Trophoblast cell (in vitro differentiated cells and primary cell): ENCODE measurements at regions not wholly inside any gene's neighbourhood (a gene's known extent, or its start where the extent isn't known, plus 50 kb on each side); places are given as distances from the start of the nearest gene placed in this dataset.
A peak's percentile ranks its signal among the peaks of the same experiment; 100 is the strongest.

Source experiments
- DNase-seq, 2 donors: peaks; one replicate each; pipeline ENCODE4 v3.0.0-alpha.2; 2016
- H2AFZ ChIP-seq: 2 replicates; pipeline ENCODE4 v1.6.1; 2013; ENCODE audit warnings: low read length, moderate library complexity, mild to moderate bottlenecking; ENCODE audit not compliant: insufficient read depth, poor library complexity
- H2AK5ac ChIP-seq: 2 replicates; pipeline ENCODE4 v1.6.1; 2013; ENCODE audit warnings: mild to moderate bottlenecking, low read length
- H2BK120ac ChIP-seq: 2 replicates; pipeline ENCODE4 v1.6.1; 2013; ENCODE audit warnings: low read length, mild to moderate bottlenecking, moderate library complexity; ENCODE audit not compliant: insufficient read depth, poor library complexity
- H2BK12ac ChIP-seq: 2 replicates; pipeline ENCODE4 v1.6.1; 2013; ENCODE audit warnings: mild to moderate bottlenecking, low read length, moderate library complexity
- H2BK5ac ChIP-seq: 2 replicates; pipeline ENCODE4 v1.6.1; 2013; ENCODE audit warnings: low read length, low read depth, moderate library complexity, mild to moderate bottlenecking; ENCODE audit not compliant: poor library complexity
- H3K14ac ChIP-seq: 2 replicates; pipeline ENCODE4 v1.6.1; 2013; ENCODE audit warnings: mild to moderate bottlenecking, low read length
- H3K18ac ChIP-seq: 2 replicates; pipeline ENCODE4 v1.6.1; 2013; ENCODE audit warnings: mild to moderate bottlenecking, low read length
- H3K23ac ChIP-seq: 2 replicates; pipeline ENCODE4 v1.6.1; 2013; ENCODE audit warnings: low read length
- H3K27ac ChIP-seq: 2 replicates; pipeline ENCODE4 v1.5.1; 2013; ENCODE audit warnings: low read depth, mild to moderate bottlenecking, inconsistent platforms, low read length, moderate library complexity
- H3K27me3 ChIP-seq: 2 replicates; pipeline ENCODE4 v1.6.1; 2013; ENCODE audit warnings: inconsistent platforms, mild to moderate bottlenecking, low read length, moderate library complexity; ENCODE audit not compliant: insufficient read depth
- H3K36me3 ChIP-seq, 2 experiments: 1 replicate in 1 of 2; 2 replicates in 1 of 2; pipeline ENCODE4 v1.6.1; 2013; ENCODE audit warnings: low read length in 2 of 2, mild to moderate bottlenecking in 2 of 2, moderate library complexity in 1 of 2; ENCODE audit not compliant: insufficient read depth in 2 of 2, control insufficient read depth in 1 of 2
- H3K4ac ChIP-seq: 2 replicates; pipeline ENCODE4 v1.6.1; 2013; ENCODE audit warnings: low read depth, mild to moderate bottlenecking, low read length, moderate library complexity
- H3K4me1 ChIP-seq, 2 experiments: 1 replicate in 1 of 2; 2 replicates in 1 of 2; pipeline ENCODE4 v1.6.1; 2013; ENCODE audit warnings: low read length in 2 of 2, mild to moderate bottlenecking in 2 of 2, moderate library complexity in 1 of 2; ENCODE audit not compliant: insufficient read depth in 2 of 2, control insufficient read depth in 1 of 2
- H3K4me2 ChIP-seq: 2 replicates; pipeline ENCODE4 v1.6.1; 2013; ENCODE audit warnings: inconsistent platforms, mild to moderate bottlenecking, low read length, moderate library complexity
- H3K4me3 ChIP-seq: 2 replicates; pipeline ENCODE4 v1.5.1; 2013; ENCODE audit warnings: mild to moderate bottlenecking, low read depth, low read length, inconsistent platforms
- H3K79me1 ChIP-seq: one replicate; pipeline ENCODE4 v1.6.1; 2013; ENCODE audit warnings: low read length
- H3K79me2 ChIP-seq: 2 replicates; pipeline ENCODE4 v1.6.1; 2013; ENCODE audit warnings: low read length, mild to moderate bottlenecking; ENCODE audit not compliant: control insufficient read depth, insufficient read depth, poor library complexity
- H3K9ac ChIP-seq: 2 replicates; pipeline ENCODE4 v1.6.1; 2013; ENCODE audit warnings: mild to moderate bottlenecking, low read length
- H3K9me3 ChIP-seq: 2 replicates; pipeline ENCODE4 v1.6.1; 2013; ENCODE audit warnings: low read depth, mild to moderate bottlenecking, control low read depth, inconsistent platforms, low read length; ENCODE audit not compliant: insufficient read depth
- H4K12ac ChIP-seq: 2 replicates; pipeline ENCODE4 v1.6.1; 2013; ENCODE audit warnings: low read depth, mild to moderate bottlenecking, low read length, moderate library complexity
- H4K8ac ChIP-seq: 2 replicates; pipeline ENCODE4 v1.6.1; 2013; ENCODE audit warnings: low read depth, mild to moderate bottlenecking, low read length, moderate library complexity
- H4K91ac ChIP-seq: one replicate; pipeline ENCODE4 v1.6.1; 2013; ENCODE audit warnings: low read depth, mild to moderate bottlenecking, low read length, moderate library complexity
- WGBS: extraction: QIAGEN DNeasy Blood & Tissue Kit; methylation state at CpG from one replicate; pipeline ENCODE4 v1.1.7; 2013; ENCODE audit warnings: missing lambda C conversion rate; ENCODE audit not compliant: insufficient read length, insufficient coverage; ENCODE audit errors: extremely low coverage; 5-methylcytosine and 5-hydroxymethylcytosine counted together

- no CpG with 5 or more reads among the region's 5 CpGs for WGBS
- no peak overlapping the region for H4K91ac ChIP-seq
- H3K36me3 ChIP-seq = no peaks in the 10 kb centered on the region
- no peak overlapping the region for H2AFZ ChIP-seq
- H3K4me3 ChIP-seq = no peak overlapping the region
- H3K9me3 ChIP-seq = no peaks in the 10 kb centered on the region
- no peak overlapping the region for H2BK120ac ChIP-seq
- H3K4ac ChIP-seq = no peak overlapping the region
- H3K14ac ChIP-seq = no peak overlapping the region
- no peak overlapping the region for H2BK5ac ChIP-seq
- H3K79me2 ChIP-seq = no peaks in the 10 kb centered on the region
- H3K4me1 ChIP-seq = no peaks in the 10 kb centered on the region
- no peak overlapping the region for H3K27ac ChIP-seq
- H3K4me2 ChIP-seq = no peak overlapping the region
- no peaks in the 10 kb centered on the region for H3K79me1 ChIP-seq
- no peak overlapping the region for H3K23ac ChIP-seq
- no peak overlapping the region for H4K12ac ChIP-seq
- no peak overlapping the region for H4K8ac ChIP-seq
- H3K9ac ChIP-seq = no peak overlapping the region
- no peak overlapping the region for H3K18ac ChIP-seq
- H2AK5ac ChIP-seq = no peak overlapping the region
- no peak overlapping the region for H2BK12ac ChIP-seq
- no peaks in the 10 kb centered on the region for H3K27me3 ChIP-seq
- no peak for DNase-seq
Observed at GRCh38 chr9:16085167-16085726, 532.4 kb downstream of the CCDC171 start.

GRCh38 chr9:16090907-16091629, 538.2 kb downstream of the CCDC171 start:
- no peak overlapping the region for H3K27ac ChIP-seq
- H3K27me3 ChIP-seq = no peaks in the 10 kb centered on the region
- no peak overlapping the region for H2BK120ac ChIP-seq
- WGBS = no CpG with 5 or more reads among the region's 3 CpGs
- no peak overlapping the region for H4K91ac ChIP-seq
- no peak overlapping the region for H4K12ac ChIP-seq
- H2BK5ac ChIP-seq = no peak overlapping the region
- H4K8ac ChIP-seq = no peak overlapping the region
- no peaks in the 10 kb centered on the region for H3K79me1 ChIP-seq
- no peak overlapping the region for H3K9ac ChIP-seq
- H2AK5ac ChIP-seq = no peak overlapping the region
- peak in 1 of 2 donors; percentile 7 for DNase-seq
- H3K4me1 ChIP-seq = peaks cover 0 to 3% of the 10 kb centered on the region in 2 experiments
- H3K4me2 ChIP-seq = no peak overlapping the region
- H3K18ac ChIP-seq = no peak overlapping the region
- H3K4ac ChIP-seq = no peak overlapping the region
- no peak overlapping the region for H3K14ac ChIP-seq
- no peak overlapping the region for H3K23ac ChIP-seq
- no peaks in the 10 kb centered on the region for H3K36me3 ChIP-seq
- H3K4me3 ChIP-seq = no peak overlapping the region
- H3K9me3 ChIP-seq = no peaks in the 10 kb centered on the region
- no peak overlapping the region for H2BK12ac ChIP-seq
- H2AFZ ChIP-seq = no peak overlapping the region
- no peaks in the 10 kb centered on the region for H3K79me2 ChIP-seq

- H2BK12ac ChIP-seq = no peak overlapping the region
- H3K9me3 ChIP-seq = no peaks in the 10 kb centered on the region
- H2BK120ac ChIP-seq = no peak overlapping the region
- H3K79me2 ChIP-seq = no peaks in the 10 kb centered on the region
- no peak overlapping the region for H3K18ac ChIP-seq
- DNase-seq = no peak
- WGBS = no CpG with 5 or more reads among the region's 12 CpGs
- H3K36me3 ChIP-seq = no peaks in the 10 kb centered on the region
- H3K9ac ChIP-seq = no peak overlapping the region
- H3K4me3 ChIP-seq = no peak overlapping the region
- no peaks in the 10 kb centered on the region for H3K27me3 ChIP-seq
- no peak overlapping the region for H4K12ac ChIP-seq
- no peaks in the 10 kb centered on the region for H3K79me1 ChIP-seq
- H3K4me2 ChIP-seq = no peak overlapping the region
- no peak overlapping the region for H3K27ac ChIP-seq
- peaks cover 0 to 3% of the 10 kb centered on the region in 2 experiments for H3K4me1 ChIP-seq
- H3K4ac ChIP-seq = no peak overlapping the region
- H2AK5ac ChIP-seq = no peak overlapping the region
- H4K8ac ChIP-seq = no peak overlapping the region
- no peak overlapping the region for H3K23ac ChIP-seq
- H4K91ac ChIP-seq = no peak overlapping the region
- H2AFZ ChIP-seq = no peak overlapping the region
- H3K14ac ChIP-seq = no peak overlapping the region
- no peak overlapping the region for H2BK5ac ChIP-seq
Observed at GRCh38 chr9:16092142-16093091, 539.6 kb downstream of the CCDC171 start.

GRCh38 chr9:16098306-16098705, 545.5 kb downstream of the CCDC171 start:
- H2BK12ac ChIP-seq = no peak overlapping the region
- no peaks in the 10 kb centered on the region for H3K36me3 ChIP-seq
- H3K4ac ChIP-seq = no peak overlapping the region
- H2AK5ac ChIP-seq = no peak overlapping the region
- H3K4me3 ChIP-seq = no peak overlapping the region
- H2BK5ac ChIP-seq = no peak overlapping the region
- no peak overlapping the region for H3K14ac ChIP-seq
- H3K4me2 ChIP-seq = no peak overlapping the region
- no peak for DNase-seq
- H2BK120ac ChIP-seq = no peak overlapping the region
- no peaks in the 10 kb centered on the region for H3K27me3 ChIP-seq
- H3K4me1 ChIP-seq = no peaks in the 10 kb centered on the region
- no peak overlapping the region for H4K91ac ChIP-seq
- no peak overlapping the region for H2AFZ ChIP-seq
- no CpG with 5 or more reads among the region's 5 CpGs for WGBS
- H3K79me2 ChIP-seq = no peaks in the 10 kb centered on the region
- no peak overlapping the region for H3K18ac ChIP-seq
- H3K9me3 ChIP-seq = no peaks in the 10 kb centered on the region
- no peak overlapping the region for H4K12ac ChIP-seq
- no peaks in the 10 kb centered on the region for H3K79me1 ChIP-seq
- no peak overlapping the region for H4K8ac ChIP-seq
- H3K9ac ChIP-seq = no peak overlapping the region
- no peak overlapping the region for H3K27ac ChIP-seq
- H3K23ac ChIP-seq = no peak overlapping the region
